ENCODE measurements at regions not wholly inside any gene's neighbourhood (a gene's known extent, or its start where the extent isn't known, plus 50 kb on each side); places are given as distances from the start of the nearest gene placed in this dataset.

- no peak for TF ChIP-seq CTCF (IDR thresholded peaks at IDR 0.05; ENCODE audit: low read depth, low read length, missing control alignments)
- in situ Hi-C loops (cut with HindIII; ENCODE audit: low sequenced_read_pairs): no loop called here
- no peak for DNase-seq (ENCODE audit: low read depth)
- H3K4me3 ChIP-seq (ENCODE audit: low read depth, low read length): no peak overlapping the region
These were observed 104.3 kb upstream of the PCDH17 start for GRCh38 chr13:57527114-57527735.

GRCh38 chr13:57531256-57531655 is 100.3 kb upstream of the PCDH17 start:
- no peak overlapping the region for H3K4me3 ChIP-seq (ENCODE audit: low read depth, low read length)
- DNase-seq (ENCODE audit: low read depth): no peak
- in situ Hi-C loops (cut with HindIII; ENCODE audit: low sequenced_read_pairs): no loop called here
- TF ChIP-seq CTCF (IDR thresholded peaks at IDR 0.05; ENCODE audit: low read depth, low read length, missing control alignments): no peak

GRCh38 chr13:57546942-57547341 is 84.6 kb upstream of the PCDH17 start:
- in situ Hi-C loops (cut with HindIII; ENCODE audit: low sequenced_read_pairs): no loop called here
- no peak for TF ChIP-seq CTCF (IDR thresholded peaks at IDR 0.05; ENCODE audit: low read depth, low read length, missing control alignments)
- no peak overlapping the region for H3K4me3 ChIP-seq (ENCODE audit: low read depth, low read length)
- no peak for DNase-seq (ENCODE audit: low read depth)

GRCh38 chr13:57552437-57552836 is 79.1 kb upstream of the PCDH17 start:
- in situ Hi-C loops (cut with HindIII; ENCODE audit: low sequenced_read_pairs): no loop called here
- TF ChIP-seq CTCF (IDR thresholded peaks at IDR 0.05; ENCODE audit: low read depth, low read length, missing control alignments): no peak
- DNase-seq (ENCODE audit: low read depth): no peak
- no peak overlapping the region for H3K4me3 ChIP-seq (ENCODE audit: low read depth, low read length)

- no peak for DNase-seq (ENCODE audit: low read depth)
- in situ Hi-C loops (cut with HindIII; ENCODE audit: low sequenced_read_pairs): no loop called here
- H3K4me3 ChIP-seq (ENCODE audit: low read depth, low read length): no peak overlapping the region
- no peak for TF ChIP-seq CTCF (IDR thresholded peaks at IDR 0.05; ENCODE audit: low read depth, low read length, missing control alignments)
These were observed 77.6 kb upstream of the PCDH17 start for GRCh38 chr13:57553932-57554331.

GRCh38 chr13:57558051-57558467 is 73.5 kb upstream of the PCDH17 start:
- in situ Hi-C loops (cut with HindIII; ENCODE audit: low sequenced_read_pairs): no loop called here
- no peak for DNase-seq (ENCODE audit: low read depth)
- peak; percentile 14 for TF ChIP-seq CTCF (IDR thresholded peaks at IDR 0.05; ENCODE audit: low read depth, low read length, missing control alignments)
- no peak overlapping the region for H3K4me3 ChIP-seq (ENCODE audit: low read depth, low read length)
